ENCODE measurements at regions not wholly inside any gene's neighbourhood (a gene's known extent, or its start where the extent isn't known, plus 50 kb on each side); places are given as distances from the start of the nearest gene placed in this dataset.

GRCh38 chr3:19792388-19792787 is 141.6 kb downstream of the EFHB start:
- ChIA-PET CTCF (no interaction called here), POLR2A (ENCODE audit: low non-redundant PET) (no interaction called here)
- TF ChIP-seq, protein P1, sequence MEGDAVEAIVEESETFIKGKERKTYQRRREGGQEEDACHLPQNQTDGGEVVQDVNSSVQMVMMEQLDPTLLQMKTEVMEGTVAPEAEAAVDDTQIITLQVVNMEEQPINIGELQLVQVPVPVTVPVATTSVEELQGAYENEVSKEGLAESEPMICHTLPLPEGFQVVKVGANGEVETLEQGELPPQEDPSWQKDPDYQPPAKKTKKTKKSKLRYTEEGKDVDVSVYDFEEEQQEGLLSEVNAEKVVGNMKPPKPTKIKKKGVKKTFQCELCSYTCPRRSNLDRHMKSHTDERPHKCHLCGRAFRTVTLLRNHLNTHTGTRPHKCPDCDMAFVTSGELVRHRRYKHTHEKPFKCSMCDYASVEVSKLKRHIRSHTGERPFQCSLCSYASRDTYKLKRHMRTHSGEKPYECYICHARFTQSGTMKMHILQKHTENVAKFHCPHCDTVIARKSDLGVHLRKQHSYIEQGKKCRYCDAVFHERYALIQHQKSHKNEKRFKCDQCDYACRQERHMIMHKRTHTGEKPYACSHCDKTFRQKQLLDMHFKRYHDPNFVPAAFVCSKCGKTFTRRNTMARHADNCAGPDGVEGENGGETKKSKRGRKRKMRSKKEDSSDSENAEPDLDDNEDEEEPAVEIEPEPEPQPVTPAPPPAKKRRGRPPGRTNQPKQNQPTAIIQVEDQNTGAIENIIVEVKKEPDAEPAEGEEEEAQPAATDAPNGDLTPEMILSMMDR (conservative IDR thresholded peaks at IDR 0.05; ENCODE audit: low read depth, low read length), result no peak
- TF ChIP-seq EZH2 (IDR thresholded peaks at IDR 0.05; ENCODE audit: borderline replicate concordance, low read depth, low read length, poor library complexity, severe bottlenecking), result no peak
- intact Hi-C loops (cut with micrococcal nuclease; ENCODE audit: unreplicated experiment), result no loop called here
- DNase-seq (ENCODE audit: low spot score), result no peak
- Histone ChIP-seq H3K4me3 (ENCODE audit: low read depth, low read length, poor library complexity, severe bottlenecking) (no peak overlapping the region), H3K27me3 (replicated peaks; ENCODE audit: insufficient read depth, low read depth, low read length, poor library complexity) (no peaks in the 10 kb centered on the region), H3K4me1 (ENCODE audit: insufficient read depth, low read length, poor library complexity, severe bottlenecking) (no peaks in the 10 kb centered on the region), H3K27ac (ENCODE audit: low read depth, low read length, poor library complexity, severe bottlenecking) (no peak overlapping the region), H3K36me3 (ENCODE audit: insufficient read depth, low read length, poor library complexity, severe bottlenecking) (no peaks in the 10 kb centered on the region), H3K9me3 (ENCODE audit: low read depth, low read length, poor library complexity, severe bottlenecking) (no peaks in the 10 kb centered on the region)
- no TSS peak for BruUV-seq (replicated peaks)

- no peaks in the 10 kb centered on the region for H3K9me3 ChIP-seq (ENCODE audit: low read depth, low read length, poor library complexity, severe bottlenecking)
- H3K27me3 ChIP-seq (replicated peaks; ENCODE audit: insufficient read depth, low read depth, low read length, poor library complexity), result no peaks in the 10 kb centered on the region
- ChIA-PET POLR2A (ENCODE audit: low non-redundant PET) (no interaction called here), CTCF (no interaction called here)
- no TSS peak for BruUV-seq (replicated peaks)
- no peak overlapping the region for H3K4me3 ChIP-seq (ENCODE audit: low read depth, low read length, poor library complexity, severe bottlenecking)
- TF ChIP-seq, protein P1 (conservative IDR thresholded peaks at IDR 0.05; ENCODE audit: low read depth, low read length), result no peak
- no peak for TF ChIP-seq EZH2 (IDR thresholded peaks at IDR 0.05; ENCODE audit: borderline replicate concordance, low read depth, low read length, poor library complexity, severe bottlenecking)
- no peak overlapping the region for H3K27ac ChIP-seq (ENCODE audit: low read depth, low read length, poor library complexity, severe bottlenecking)
- intact Hi-C loops (cut with micrococcal nuclease; ENCODE audit: unreplicated experiment), result no loop called here
- no peaks in the 10 kb centered on the region for H3K36me3 ChIP-seq (ENCODE audit: insufficient read depth, low read length, poor library complexity, severe bottlenecking)
- H3K4me1 ChIP-seq (ENCODE audit: insufficient read depth, low read length, poor library complexity, severe bottlenecking), result no peaks in the 10 kb centered on the region
- no peak for DNase-seq (ENCODE audit: low spot score)
Measured at GRCh38 chr3:19775765-19776164, 158.3 kb downstream of the EFHB start.

- H3K9me3 ChIP-seq (ENCODE audit: low read depth, low read length, poor library complexity, severe bottlenecking), result no peaks in the 10 kb centered on the region
- POLR2A ChIA-PET (ENCODE audit: low non-redundant PET), result no interaction called here
- no peak for TF ChIP-seq EZH2 (IDR thresholded peaks at IDR 0.05; ENCODE audit: borderline replicate concordance, low read depth, low read length, poor library complexity, severe bottlenecking)
- TF ChIP-seq, protein P1 (conservative IDR thresholded peaks at IDR 0.05; ENCODE audit: low read depth, low read length), result no peak
- no TSS peak for BruUV-seq (replicated peaks)
- H3K27ac ChIP-seq (ENCODE audit: low read depth, low read length, poor library complexity, severe bottlenecking), result no peak overlapping the region
- intact Hi-C loops (cut with micrococcal nuclease; ENCODE audit: unreplicated experiment), result no loop called here
- no peaks in the 10 kb centered on the region for H3K4me1 ChIP-seq (ENCODE audit: insufficient read depth, low read length, poor library complexity, severe bottlenecking)
- DNase-seq (ENCODE audit: low spot score), result no peak
- no peaks in the 10 kb centered on the region for H3K36me3 ChIP-seq (ENCODE audit: insufficient read depth, low read length, poor library complexity, severe bottlenecking)
- CTCF ChIA-PET, result no interaction called here
- no peak overlapping the region for H3K4me3 ChIP-seq (ENCODE audit: low read depth, low read length, poor library complexity, severe bottlenecking)
- no peaks in the 10 kb centered on the region for H3K27me3 ChIP-seq (replicated peaks; ENCODE audit: insufficient read depth, low read depth, low read length, poor library complexity)
Measured at GRCh38 chr3:19769694-19770093, 164.3 kb downstream of the EFHB start.
